ENCODE measurements at regions not wholly inside any gene's neighbourhood (a gene's known extent, or its start where the extent isn't known, plus 50 kb on each side); places are given as distances from the start of the nearest gene placed in this dataset.

DNA sequence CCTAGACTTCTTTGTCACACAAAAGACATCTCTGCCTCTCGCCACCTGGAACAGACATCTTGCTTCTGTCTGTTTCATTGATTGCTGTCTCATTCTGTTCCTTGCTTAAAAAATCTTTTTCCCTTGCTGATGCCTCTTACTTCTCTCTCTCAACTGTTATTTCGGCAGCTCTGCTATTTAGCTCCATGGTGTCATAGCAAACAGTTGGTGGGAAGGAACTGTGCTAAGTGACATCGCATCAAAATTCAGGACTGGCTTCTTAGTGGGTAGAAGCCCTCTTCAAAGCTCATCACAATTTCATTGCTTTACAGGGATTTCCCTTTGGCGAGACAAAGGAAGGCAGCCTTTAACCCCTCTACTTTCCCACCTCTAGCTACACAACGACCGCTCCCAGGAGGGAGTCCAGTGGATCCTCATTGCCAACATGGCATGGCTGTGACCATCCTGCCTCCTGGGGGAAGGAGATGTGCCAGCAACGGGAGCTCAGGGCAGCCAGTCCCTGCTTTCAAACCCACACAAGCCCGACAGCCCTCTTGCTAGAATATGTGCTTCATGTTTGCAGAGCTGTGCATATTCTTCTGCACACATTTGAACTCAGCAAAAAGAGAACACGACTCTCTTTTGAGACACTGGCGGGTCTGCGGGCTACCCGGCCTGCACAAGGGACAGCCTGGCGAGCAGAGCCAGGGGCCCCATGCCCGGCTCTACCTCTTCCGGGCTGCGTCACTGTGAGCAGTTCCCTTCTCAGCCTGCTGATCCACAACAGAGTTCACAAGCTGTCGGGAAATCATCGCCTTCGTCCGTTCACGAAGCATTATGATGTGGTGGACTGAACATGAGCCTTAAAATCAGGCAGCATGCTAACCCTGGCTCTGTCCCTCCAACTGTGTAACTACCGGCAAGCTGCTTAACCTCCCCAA, 51.1 kb upstream of the JAM3 start:
- POLR2A ChIA-PET = no interaction called here

More for the DNA sequence above, 51.1 kb upstream of the JAM3 start:
- TF ChIP-seq RFX5 (IDR thresholded peaks at IDR 0.05) = no peak
- no peak for TF ChIP-seq HDAC2 (IDR thresholded peaks at IDR 0.05)
- TF ChIP-seq ZFP36 (IDR thresholded peaks at IDR 0.05; ENCODE audit: borderline replicate concordance, partially characterized antibody) = no peak
- TF ChIP-seq JUNB (IDR thresholded peaks at IDR 0.05) = no peak
- no peak for TF ChIP-seq CHD4 (IDR thresholded peaks at IDR 0.05; ENCODE audit: borderline replicate concordance)
- TF ChIP-seq CEBPB (IDR thresholded peaks at IDR 0.05) = no peak
- no peak for TF ChIP-seq GATA3 (IDR thresholded peaks at IDR 0.05; ENCODE audit: borderline replicate concordance)
- no peak for TF ChIP-seq BHLHE40 (IDR thresholded peaks at IDR 0.05; ENCODE audit: low read depth, low read length)
- no peak for TF ChIP-seq MAFK (IDR thresholded peaks at IDR 0.05; ENCODE audit: partially characterized antibody)
- TF ChIP-seq, protein P1, sequence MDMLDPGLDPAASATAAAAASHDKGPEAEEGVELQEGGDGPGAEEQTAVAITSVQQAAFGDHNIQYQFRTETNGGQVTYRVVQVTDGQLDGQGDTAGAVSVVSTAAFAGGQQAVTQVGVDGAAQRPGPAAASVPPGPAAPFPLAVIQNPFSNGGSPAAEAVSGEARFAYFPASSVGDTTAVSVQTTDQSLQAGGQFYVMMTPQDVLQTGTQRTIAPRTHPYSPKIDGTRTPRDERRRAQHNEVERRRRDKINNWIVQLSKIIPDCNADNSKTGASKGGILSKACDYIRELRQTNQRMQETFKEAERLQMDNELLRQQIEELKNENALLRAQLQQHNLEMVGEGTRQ (IDR thresholded peaks at IDR 0.05) = no peak
- no peak for TF ChIP-seq HOXB5 (CRISPR knock-in tag; IDR thresholded peaks at IDR 0.05)
- TF ChIP-seq, protein P2, sequence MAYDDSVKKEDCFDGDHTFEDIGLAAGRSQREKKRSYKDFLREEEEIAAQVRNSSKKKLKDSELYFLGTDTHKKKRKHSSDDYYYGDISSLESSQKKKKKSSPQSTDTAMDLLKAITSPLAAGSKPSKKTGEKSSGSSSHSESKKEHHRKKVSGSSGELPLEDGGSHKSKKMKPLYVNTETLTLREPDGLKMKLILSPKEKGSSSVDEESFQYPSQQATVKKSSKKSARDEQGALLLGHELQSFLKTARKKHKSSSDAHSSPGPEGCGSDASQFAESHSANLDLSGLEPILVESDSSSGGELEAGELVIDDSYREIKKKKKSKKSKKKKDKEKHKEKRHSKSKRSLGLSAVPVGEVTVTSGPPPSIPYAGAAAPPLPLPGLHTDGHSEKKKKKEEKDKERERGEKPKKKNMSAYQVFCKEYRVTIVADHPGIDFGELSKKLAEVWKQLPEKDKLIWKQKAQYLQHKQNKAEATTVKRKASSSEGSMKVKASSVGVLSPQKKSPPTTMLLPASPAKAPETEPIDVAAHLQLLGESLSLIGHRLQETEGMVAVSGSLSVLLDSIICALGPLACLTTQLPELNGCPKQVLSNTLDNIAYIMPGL (CRISPR knock-in tag; IDR thresholded peaks at IDR 0.05; ENCODE audit: borderline replicate concordance) = no peak
- TF ChIP-seq TFCP2L1 (CRISPR knock-in tag; IDR thresholded peaks at IDR 0.05) = no peak
- no peak for TF ChIP-seq EHMT2 (IDR thresholded peaks at IDR 0.05; ENCODE audit: low read depth)
- no peak for TF ChIP-seq RNF2 (IDR thresholded peaks at IDR 0.05; ENCODE audit: borderline replicate concordance, low read depth)
- no peak for TF ChIP-seq POLR2A (IDR thresholded peaks at IDR 0.05; ENCODE audit: low read length)
- no peak for TF ChIP-seq TP53 (CRISPR knock-in tag; IDR thresholded peaks at IDR 0.05)
- TF ChIP-seq RARB (CRISPR knock-in tag; IDR thresholded peaks at IDR 0.05) = no peak
- TF ChIP-seq, protein P3, sequence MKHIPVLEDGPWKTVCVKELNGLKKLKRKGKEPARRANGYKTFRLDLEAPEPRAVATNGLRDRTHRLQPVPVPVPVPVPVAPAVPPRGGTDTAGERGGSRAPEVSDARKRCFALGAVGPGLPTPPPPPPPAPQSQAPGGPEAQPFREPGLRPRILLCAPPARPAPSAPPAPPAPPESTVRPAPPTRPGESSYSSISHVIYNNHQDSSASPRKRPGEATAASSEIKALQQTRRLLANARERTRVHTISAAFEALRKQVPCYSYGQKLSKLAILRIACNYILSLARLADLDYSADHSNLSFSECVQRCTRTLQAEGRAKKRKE (CRISPR knock-in tag; IDR thresholded peaks at IDR 0.05; ENCODE audit: low read depth) = no peak
- TF ChIP-seq, protein P4, sequence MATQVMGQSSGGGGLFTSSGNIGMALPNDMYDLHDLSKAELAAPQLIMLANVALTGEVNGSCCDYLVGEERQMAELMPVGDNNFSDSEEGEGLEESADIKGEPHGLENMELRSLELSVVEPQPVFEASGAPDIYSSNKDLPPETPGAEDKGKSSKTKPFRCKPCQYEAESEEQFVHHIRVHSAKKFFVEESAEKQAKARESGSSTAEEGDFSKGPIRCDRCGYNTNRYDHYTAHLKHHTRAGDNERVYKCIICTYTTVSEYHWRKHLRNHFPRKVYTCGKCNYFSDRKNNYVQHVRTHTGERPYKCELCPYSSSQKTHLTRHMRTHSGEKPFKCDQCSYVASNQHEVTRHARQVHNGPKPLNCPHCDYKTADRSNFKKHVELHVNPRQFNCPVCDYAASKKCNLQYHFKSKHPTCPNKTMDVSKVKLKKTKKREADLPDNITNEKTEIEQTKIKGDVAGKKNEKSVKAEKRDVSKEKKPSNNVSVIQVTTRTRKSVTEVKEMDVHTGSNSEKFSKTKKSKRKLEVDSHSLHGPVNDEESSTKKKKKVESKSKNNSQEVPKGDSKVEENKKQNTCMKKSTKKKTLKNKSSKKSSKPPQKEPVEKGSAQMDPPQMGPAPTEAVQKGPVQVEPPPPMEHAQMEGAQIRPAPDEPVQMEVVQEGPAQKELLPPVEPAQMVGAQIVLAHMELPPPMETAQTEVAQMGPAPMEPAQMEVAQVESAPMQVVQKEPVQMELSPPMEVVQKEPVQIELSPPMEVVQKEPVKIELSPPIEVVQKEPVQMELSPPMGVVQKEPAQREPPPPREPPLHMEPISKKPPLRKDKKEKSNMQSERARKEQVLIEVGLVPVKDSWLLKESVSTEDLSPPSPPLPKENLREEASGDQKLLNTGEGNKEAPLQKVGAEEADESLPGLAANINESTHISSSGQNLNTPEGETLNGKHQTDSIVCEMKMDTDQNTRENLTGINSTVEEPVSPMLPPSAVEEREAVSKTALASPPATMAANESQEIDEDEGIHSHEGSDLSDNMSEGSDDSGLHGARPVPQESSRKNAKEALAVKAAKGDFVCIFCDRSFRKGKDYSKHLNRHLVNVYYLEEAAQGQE (IDR thresholded peaks at IDR 0.05) = no peak
- H3K4me1 ChIP-seq = no peaks in the 10 kb centered on the region
- H3K9me3 ChIP-seq = no peaks in the 10 kb centered on the region
- FAIRE-seq = no peak
- no peak overlapping the region for H3K4me3 ChIP-seq
- WGBS (ENCODE audit: missing lambda C conversion rate) = 33% methylated on average over 22 of the region's 22 CpGs
- DNase-seq (ENCODE audit: low read depth in 1 of 2, low spot score in 1 of 2) = no peak
- H3K4me2 ChIP-seq = no peak overlapping the region
- 0 out of 6 replicates have a peak, but pooled peaks of 1 of the 2 experiments have one; percentile 24 for ATAC-seq
- H3K27ac ChIP-seq = no peak overlapping the region
- CTCF ChIA-PET = interaction anchor here (0.9 to 1.6 kb wide), 2 partner anchors 28 to 90 kb away, joined by 3 to 4 read pairs; no protein-coding TSS in a partner anchor
